Smooth muscle cell (in vitro differentiated cells): ENCODE measurements at regions not wholly inside any gene's neighbourhood (a gene's known extent, or its start where the extent isn't known, plus 50 kb on each side); places are given as distances from the start of the nearest gene placed in this dataset.

Source experiments
- DNase-seq: peaks from one replicate; lab custom pipeline; 2025; ENCODE audit not compliant: unreplicated experiment; lab: John Stamatoyannopoulos, UW
- H2AFZ ChIP-seq: fragments of 200-600 bp; sonication (generic); 2 replicates; pipeline ENCODE4 v1.6.0; 2016; ENCODE audit warnings: antibody characterized with exemption, low read depth, mild to moderate bottlenecking
- H3F3A ChIP-seq: fragments of 200-600 bp; sonication (generic); 2 replicates; pipeline ENCODE4 v1.6.0; 2017; ENCODE audit warnings: antibody characterized with exemption, low read depth
- H3K27ac ChIP-seq: fragments of 200-600 bp; sonication (generic); 2 replicates; pipeline ENCODE4 v1.5.1; 2016; ENCODE audit warnings: low read depth, mild to moderate bottlenecking
- H3K27me3 ChIP-seq: fragments of 200-600 bp; sonication (generic); 2 replicates; pipeline ENCODE4 v1.6.1; 2016; ENCODE audit warnings: low read depth, mild to moderate bottlenecking
- H3K36me3 ChIP-seq: fragments of 200-600 bp; sonication (generic); 2 replicates; pipeline ENCODE4 v1.5.1; 2016; ENCODE audit warnings: low read depth
- H3K4me1 ChIP-seq: fragments of 200-600 bp; sonication (generic); 2 replicates; pipeline ENCODE4 v1.5.1; 2016; ENCODE audit warnings: low read depth
- H3K4me2 ChIP-seq: fragments of 200-600 bp; sonication (generic); 2 replicates; pipeline ENCODE4 v1.6.0; 2016; ENCODE audit warnings: mild to moderate bottlenecking
- H3K4me3 ChIP-seq: fragments of 200-600 bp; sonication (generic); 2 replicates; pipeline ENCODE4 v1.5.1; 2016; ENCODE audit warnings: mild to moderate bottlenecking
- H3K79me2 ChIP-seq: fragments of 200-600 bp; sonication (generic); 2 replicates; pipeline ENCODE4 v1.6.0; 2016; ENCODE audit warnings: low read depth, mild to moderate bottlenecking
- H3K9ac ChIP-seq: fragments of 200-600 bp; sonication (generic); 2 replicates; pipeline ENCODE4 v1.6.0; 2016; ENCODE audit warnings: low read depth
- H3K9me3 ChIP-seq: fragments of 200-600 bp; sonication (generic); replicated peaks from 2 replicates; pipeline ENCODE4 v1.5.1; 2016; ENCODE audit warnings: low read depth
- H4K20me1 ChIP-seq: fragments of 200-600 bp; sonication (generic); 2 replicates; pipeline ENCODE4 v1.6.0; 2016; ENCODE audit warnings: low read depth
- CTCF ChIP-seq: fragments of 200-600 bp; sonication (generic); IDR thresholded peaks from 2 replicates; pipeline ENCODE4 v1.5.1; 2017; ENCODE audit warnings: borderline replicate concordance, mild to moderate bottlenecking, antibody characterized with exemption; ENCODE audit not compliant: insufficient read depth, poor library complexity, severe bottlenecking
- WGBS: methylation state at CpG from one replicate; pipeline ENCODE4 v1.1.7; 2016; ENCODE audit warnings: low lambda C conversion rate; 5-methylcytosine and 5-hydroxymethylcytosine counted together

- Histone ChIP-seq H3K4me3 (no peak overlapping the region), H3K4me1 (peaks cover 16% of the 10 kb centered on the region), H3K36me3 (no peaks in the 10 kb centered on the region), H3K79me2 (no peaks in the 10 kb centered on the region), H3K9ac (no peak overlapping the region), H4K20me1 (no peaks in the 10 kb centered on the region), H3K27ac (peak overlapping the region; percentile 82), H3K27me3 (no peaks in the 10 kb centered on the region), H3K9me3 (no peaks in the 10 kb centered on the region), H3K4me2 (no peak overlapping the region), H2AFZ (no peak overlapping the region), H3F3A (peaks cover 20% of the 10 kb centered on the region)
- TF ChIP-seq CTCF, result no peak
- no peak for DNase-seq
- WGBS, result 65% methylated on average over 4 of the region's 4 CpGs
Measured at GRCh38 chr9:72443855-72444254, 77.6 kb upstream of the TMC1 start.

GRCh38 chr9:72441848-72442607, 77.0 kb upstream of the ZFAND5 start:
- Histone ChIP-seq H3K27me3 (no peaks in the 10 kb centered on the region), H2AFZ (no peak overlapping the region), H3F3A (peaks cover 20% of the 10 kb centered on the region), H3K79me2 (no peaks in the 10 kb centered on the region), H3K4me2 (peak overlapping the region; percentile 31), H3K36me3 (no peaks in the 10 kb centered on the region), H3K4me1 (peaks cover 16% of the 10 kb centered on the region), H3K4me3 (no peak overlapping the region), H3K27ac (peak overlapping the region; percentile 82), H3K9ac (peak overlapping the region; percentile 21), H3K9me3 (no peaks in the 10 kb centered on the region), H4K20me1 (no peaks in the 10 kb centered on the region)
- WGBS, result 0% methylated on average over 2 of the region's 2 CpGs
- no peak for DNase-seq
- TF ChIP-seq CTCF, result no peak

GRCh38 chr9:72440992-72441847, 76.2 kb upstream of the ZFAND5 start:
- Histone ChIP-seq H3K79me2 (no peaks in the 10 kb centered on the region), H2AFZ (no peak overlapping the region), H3K4me1 (peaks cover 16% of the 10 kb centered on the region), H3K9ac (no peak overlapping the region), H3K27ac (peak overlapping the region; percentile 82), H3F3A (peaks cover 20% of the 10 kb centered on the region), H3K4me3 (no peak overlapping the region), H3K4me2 (peak overlapping the region; percentile 18), H3K9me3 (no peaks in the 10 kb centered on the region), H3K27me3 (no peaks in the 10 kb centered on the region), H3K36me3 (no peaks in the 10 kb centered on the region), H4K20me1 (no peaks in the 10 kb centered on the region)
- no peak for DNase-seq
- WGBS, result 66% methylated on average over 7 of the region's 7 CpGs
- no peak for TF ChIP-seq CTCF
